ENCODE measurements at regions not wholly inside any gene's neighbourhood (a gene's known extent, or its start where the extent isn't known, plus 50 kb on each side); places are given as distances from the start of the nearest gene placed in this dataset.

GRCh38 chr7:25845464-25845863, 306.5 kb upstream of the NFE2L3 start:
- H3K4me1 ChIP-seq (ENCODE audit: control insufficient read depth in 2 of 3, insufficient read depth in 2 of 3, low read depth in 1 of 3, low read length in 3 of 3) = peaks cover 0 to 10% (median 2%) of the 10 kb centered on the region in 3 donors
- intact Hi-C loops (cut with DNase I) = no loop called here
- H3K9ac ChIP-seq (ENCODE audit: low read length in 3 of 3) = no peak overlapping the region
- no peak for TF ChIP-seq CTCF (IDR thresholded peaks at IDR 0.05; ENCODE audit: borderline replicate concordance, extremely low read depth, insufficient read depth)
- no peak overlapping the region for H3K27ac ChIP-seq (ENCODE audit: low read depth in 2 of 2, low read length in 2 of 2)
- FAIRE-seq (no peak), DNase-seq (peak in 4 of 5 donors; percentile 64 to 81 (median 72))
- no peaks in the 10 kb centered on the region for H3K27me3 ChIP-seq (ENCODE audit: control insufficient read depth, insufficient read depth, low read length)
- H3K9me3 ChIP-seq (ENCODE audit: control insufficient read depth in 2 of 3, insufficient read depth in 1 of 3, low read length in 3 of 3) = no peaks in the 10 kb centered on the region
- no peaks in the 10 kb centered on the region for H3K36me3 ChIP-seq (ENCODE audit: control insufficient read depth in 2 of 3, insufficient read depth in 3 of 3, low read length in 3 of 3)
- H3K4me3 ChIP-seq (ENCODE audit: low read length in 3 of 3) = no peak overlapping the region

GRCh38 chr7:25846722-25847121, 305.3 kb upstream of the NFE2L3 start:
- Histone ChIP-seq H3K27ac (ENCODE audit: low read depth in 2 of 2, low read length in 2 of 2) (peak overlapping the region in 1 of 2 donors; percentile 30), H3K4me3 (ENCODE audit: low read length in 3 of 3) (no peak overlapping the region), H3K36me3 (ENCODE audit: control insufficient read depth in 2 of 3, insufficient read depth in 3 of 3, low read length in 3 of 3) (no peaks in the 10 kb centered on the region), H3K9me3 (ENCODE audit: control insufficient read depth in 2 of 3, insufficient read depth in 1 of 3, low read length in 3 of 3) (no peaks in the 10 kb centered on the region), H3K27me3 (ENCODE audit: control insufficient read depth, insufficient read depth, low read length) (no peaks in the 10 kb centered on the region), H3K9ac (ENCODE audit: low read length in 3 of 3) (no peak overlapping the region), H3K4me1 (ENCODE audit: control insufficient read depth in 2 of 3, insufficient read depth in 2 of 3, low read depth in 1 of 3, low read length in 3 of 3) (peaks cover 2 to 10% (median 4%) of the 10 kb centered on the region in 3 donors)
- FAIRE-seq = no peak
- DNase-seq = peak in 4 of 5 donors; percentile 42 to 91 (median 83)
- intact Hi-C loops (cut with DNase I) = no loop called here
- TF ChIP-seq CTCF (IDR thresholded peaks at IDR 0.05; ENCODE audit: borderline replicate concordance, extremely low read depth, insufficient read depth) = no peak

- Histone ChIP-seq H3K9me3 (ENCODE audit: control insufficient read depth in 2 of 3, insufficient read depth in 1 of 3, low read length in 3 of 3) (no peaks in the 10 kb centered on the region), H3K4me1 (ENCODE audit: control insufficient read depth in 2 of 3, insufficient read depth in 2 of 3, low read depth in 1 of 3, low read length in 3 of 3) (peaks cover 4 to 10% (median 8%) of the 10 kb centered on the region in 3 donors), H3K36me3 (ENCODE audit: control insufficient read depth in 2 of 3, insufficient read depth in 3 of 3, low read length in 3 of 3) (no peaks in the 10 kb centered on the region), H3K27ac (ENCODE audit: low read depth in 2 of 2, low read length in 2 of 2) (peak overlapping the region in 1 of 2 donors; percentile 2), H3K9ac (ENCODE audit: low read length in 3 of 3) (no peak overlapping the region), H3K4me3 (ENCODE audit: low read length in 3 of 3) (no peak overlapping the region), H3K27me3 (ENCODE audit: control insufficient read depth, insufficient read depth, low read length) (no peaks in the 10 kb centered on the region)
- DNase-seq (peak in 2 of 5 donors; percentile 76), FAIRE-seq (no peak)
- intact Hi-C loops (cut with DNase I) = no loop called here
- no peak for TF ChIP-seq CTCF (IDR thresholded peaks at IDR 0.05; ENCODE audit: borderline replicate concordance, extremely low read depth, insufficient read depth)
Measured at GRCh38 chr7:25847336-25848070, 304.5 kb upstream of the NFE2L3 start.

All from kidney (tissue), 13 donors.